Mesothelial cell of epicardium (in vitro differentiated cells): ENCODE measurements at regions not wholly inside any gene's neighbourhood (a gene's known extent, or its start where the extent isn't known, plus 50 kb on each side); places are given as distances from the start of the nearest gene placed in this dataset.

Experiments used
- DNase-seq, 2 experiments: peaks; one replicate each; pipeline ENCODE4 v3.0.0; 2021; ENCODE audit warnings: low spot score in 2 of 2; ENCODE audit not compliant: unreplicated experiment in 2 of 2
- H3K27ac Mint-ChIP-seq: 2 replicates; pipeline ENCODE4 v1.8.0; 2021; ENCODE audit warnings: mixed read lengths
- H3K27me3 Mint-ChIP-seq: 2 replicates; pipeline ENCODE4 v1.8.0; 2021; ENCODE audit warnings: low read depth, mixed read lengths
- H3K36me3 Mint-ChIP-seq: 2 replicates; pipeline ENCODE4 v1.8.0; 2021; ENCODE audit warnings: mixed read lengths
- H3K4me1 Mint-ChIP-seq: 2 replicates; pipeline ENCODE4 v1.8.0; 2021; ENCODE audit warnings: mixed read lengths
- H3K4me3 Mint-ChIP-seq: 2 replicates; pipeline ENCODE4 v1.8.0; 2021; ENCODE audit warnings: mild to moderate bottlenecking, moderate library complexity, mixed read lengths
- H3K9me3 Mint-ChIP-seq: 2 replicates; pipeline ENCODE4 v1.8.0; 2021; ENCODE audit warnings: mixed read lengths
- TF ChIP-seq, protein P1 (sequence below): fragments of 200-600 bp; sonication (generic); IDR thresholded peaks from one replicate; pipeline ENCODE4 v1.5.0; 2021; ENCODE audit warnings: antibody characterized with exemption; ENCODE audit not compliant: unreplicated experiment

DNA sequence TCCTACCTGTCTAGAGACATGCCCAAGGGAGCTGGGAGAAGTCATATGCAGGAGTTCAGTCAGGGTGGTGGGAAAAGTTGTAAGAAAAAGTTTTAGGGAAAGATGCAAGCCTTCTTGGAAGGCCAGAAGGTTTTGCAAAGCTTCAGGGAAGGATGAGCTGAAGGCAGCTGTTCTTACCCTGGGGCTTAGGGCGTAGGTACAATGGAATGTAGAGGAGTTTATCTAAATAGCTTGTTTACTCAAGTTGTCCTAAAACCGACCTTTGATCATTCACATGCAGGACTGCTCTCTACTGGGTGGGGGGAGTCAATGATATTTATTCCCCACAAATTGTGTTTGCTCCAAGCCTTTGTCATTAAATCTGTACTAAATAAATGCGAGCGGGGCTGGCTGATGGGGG lies 277.0 kb downstream of the CRPPA start:
- no peak overlapping the region for H3K4me3 Mint-ChIP-seq

DNA sequence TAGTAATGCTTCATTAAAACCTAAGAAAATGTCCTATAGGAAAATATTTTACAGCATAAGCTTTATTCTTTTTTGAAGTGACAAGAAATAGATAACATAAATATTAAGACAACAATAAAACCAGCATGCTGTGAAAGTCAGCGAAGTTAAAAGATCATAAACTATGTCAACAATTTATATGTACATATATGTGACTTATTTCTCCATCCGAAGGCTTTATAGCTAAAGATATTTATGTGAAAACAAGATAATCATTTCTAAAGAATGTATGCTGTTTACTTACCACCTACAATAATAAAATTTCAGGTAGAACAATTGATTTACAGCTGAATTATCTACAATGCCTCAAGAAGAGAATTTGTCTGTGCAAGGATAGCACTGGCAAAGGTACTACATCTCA lies 283.4 kb downstream of the CRPPA start:
- H3K9me3 Mint-ChIP-seq = peaks cover under 1% of the 10 kb centered on the region
- H3K27me3 Mint-ChIP-seq = no peaks in the 10 kb centered on the region
- H3K27ac Mint-ChIP-seq = no peak overlapping the region
- no peak for DNase-seq
- TF ChIP-seq, protein P1, sequence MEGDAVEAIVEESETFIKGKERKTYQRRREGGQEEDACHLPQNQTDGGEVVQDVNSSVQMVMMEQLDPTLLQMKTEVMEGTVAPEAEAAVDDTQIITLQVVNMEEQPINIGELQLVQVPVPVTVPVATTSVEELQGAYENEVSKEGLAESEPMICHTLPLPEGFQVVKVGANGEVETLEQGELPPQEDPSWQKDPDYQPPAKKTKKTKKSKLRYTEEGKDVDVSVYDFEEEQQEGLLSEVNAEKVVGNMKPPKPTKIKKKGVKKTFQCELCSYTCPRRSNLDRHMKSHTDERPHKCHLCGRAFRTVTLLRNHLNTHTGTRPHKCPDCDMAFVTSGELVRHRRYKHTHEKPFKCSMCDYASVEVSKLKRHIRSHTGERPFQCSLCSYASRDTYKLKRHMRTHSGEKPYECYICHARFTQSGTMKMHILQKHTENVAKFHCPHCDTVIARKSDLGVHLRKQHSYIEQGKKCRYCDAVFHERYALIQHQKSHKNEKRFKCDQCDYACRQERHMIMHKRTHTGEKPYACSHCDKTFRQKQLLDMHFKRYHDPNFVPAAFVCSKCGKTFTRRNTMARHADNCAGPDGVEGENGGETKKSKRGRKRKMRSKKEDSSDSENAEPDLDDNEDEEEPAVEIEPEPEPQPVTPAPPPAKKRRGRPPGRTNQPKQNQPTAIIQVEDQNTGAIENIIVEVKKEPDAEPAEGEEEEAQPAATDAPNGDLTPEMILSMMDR = no peak
- H3K36me3 Mint-ChIP-seq = no peaks in the 10 kb centered on the region
- H3K4me1 Mint-ChIP-seq = peaks cover 4% of the 10 kb centered on the region
- H3K4me3 Mint-ChIP-seq = no peak overlapping the region

More for the DNA sequence above, 277.0 kb downstream of the CRPPA start:
- DNase-seq = no peak
- H3K27ac Mint-ChIP-seq = no peak overlapping the region
- no peaks in the 10 kb centered on the region for H3K4me1 Mint-ChIP-seq
- TF ChIP-seq, protein P1 = no peak
- H3K27me3 Mint-ChIP-seq = no peaks in the 10 kb centered on the region
- H3K36me3 Mint-ChIP-seq = peaks cover 31% of the 10 kb centered on the region
- peaks cover 51% of the 10 kb centered on the region for H3K9me3 Mint-ChIP-seq

DNA sequence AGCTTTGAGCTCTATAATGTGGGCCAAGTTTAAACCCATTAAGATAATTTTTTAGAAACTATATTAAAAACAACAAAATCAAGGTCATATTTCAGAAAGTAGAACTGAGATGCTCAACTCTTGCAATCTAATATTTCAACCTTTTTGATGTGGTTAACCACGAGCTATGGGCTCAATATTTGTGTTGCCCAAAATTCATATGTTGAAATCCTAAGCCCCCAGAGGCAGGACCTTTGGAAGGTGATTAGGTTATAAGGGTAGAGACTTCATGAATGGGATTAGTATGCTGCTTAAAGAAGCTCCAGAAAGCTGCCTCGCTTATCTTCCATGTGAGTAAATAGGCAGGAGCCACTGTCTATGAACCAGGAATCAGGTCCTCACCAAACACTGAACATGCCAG lies 284.4 kb downstream of the CRPPA start:
- Mint-ChIP-seq H3K36me3 (no peaks in the 10 kb centered on the region), H3K4me3 (no peak overlapping the region), H3K9me3 (no peaks in the 10 kb centered on the region), H3K27me3 (no peaks in the 10 kb centered on the region), H3K27ac (no peak overlapping the region), H3K4me1 (peaks cover 4% of the 10 kb centered on the region)
- no peak for DNase-seq
- TF ChIP-seq, protein P1 = no peak

DNA sequence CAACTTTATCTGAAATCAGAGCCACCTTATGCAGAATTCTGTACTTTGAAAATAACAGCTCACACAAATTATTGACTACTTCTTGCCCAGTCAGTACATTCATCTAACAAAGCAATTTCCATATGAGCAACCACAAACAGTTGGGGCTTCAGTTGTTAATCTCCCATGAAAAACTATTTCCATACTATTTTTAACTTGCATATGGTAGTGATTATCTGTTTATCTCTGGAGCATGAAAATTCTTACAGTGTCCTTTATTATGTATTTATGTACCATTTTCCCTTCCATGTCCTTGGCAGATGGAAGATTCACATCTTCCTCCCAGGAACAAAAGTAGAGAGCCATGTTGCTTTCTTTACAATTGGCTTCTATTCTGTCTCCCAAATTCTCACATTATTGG lies 285.7 kb downstream of the CRPPA start:
- H3K27ac Mint-ChIP-seq = no peak overlapping the region
- H3K36me3 Mint-ChIP-seq = no peaks in the 10 kb centered on the region
- TF ChIP-seq, protein P1 = no peak
- no peaks in the 10 kb centered on the region for H3K9me3 Mint-ChIP-seq
- no peaks in the 10 kb centered on the region for H3K27me3 Mint-ChIP-seq
- no peak for DNase-seq
- H3K4me3 Mint-ChIP-seq = no peak overlapping the region
- H3K4me1 Mint-ChIP-seq = peaks cover 4% of the 10 kb centered on the region

DNA sequence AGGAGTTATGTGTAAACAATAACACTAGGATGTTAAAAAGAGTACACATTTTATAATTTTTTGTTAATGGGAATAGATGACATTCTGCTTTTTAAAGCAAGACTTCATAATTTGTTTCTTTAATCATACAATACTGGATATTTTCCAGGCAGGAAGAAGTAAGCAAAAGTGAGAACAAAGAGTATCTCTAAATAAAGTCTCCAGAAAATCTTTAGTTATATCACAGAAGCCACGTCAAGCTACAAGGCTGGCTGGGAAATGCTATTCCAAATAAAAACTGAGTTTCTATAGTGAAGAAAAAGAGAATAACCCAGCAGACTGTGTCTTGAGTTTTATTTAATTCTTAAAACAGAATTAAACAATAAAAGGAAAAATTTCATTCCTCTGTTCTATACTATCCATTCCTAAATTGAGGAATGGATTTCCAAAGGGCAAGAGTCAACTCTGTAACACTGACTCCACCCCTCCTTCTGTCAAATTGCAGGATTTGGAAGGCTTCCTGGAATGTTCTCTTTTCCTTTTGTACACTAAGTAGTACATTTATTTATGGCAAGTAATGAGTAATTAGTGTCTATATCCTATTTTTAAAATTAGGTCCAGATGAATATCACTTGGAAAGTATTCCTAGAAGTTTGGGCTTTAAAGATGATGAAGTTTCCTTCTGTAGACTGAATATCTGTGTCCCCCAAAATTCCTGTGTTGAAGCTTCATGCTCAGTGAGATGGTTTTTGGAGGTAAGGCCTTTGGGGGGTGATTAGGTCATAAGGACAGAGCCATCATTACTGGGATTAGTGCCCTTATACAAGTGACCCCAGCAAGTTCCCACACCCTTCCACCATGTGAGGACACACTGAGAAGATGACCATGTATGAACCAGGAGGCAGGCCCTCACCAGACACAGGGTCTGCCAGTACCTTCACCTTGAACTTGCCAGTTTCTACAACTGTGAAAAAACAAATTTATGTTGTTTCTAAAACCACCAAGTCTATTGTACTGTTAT lies 290.9 kb downstream of the CRPPA start:
- TF ChIP-seq, protein P1 = no peak
- H3K4me3 Mint-ChIP-seq = no peak overlapping the region
- no peak for DNase-seq
- peaks cover 6% of the 10 kb centered on the region for H3K36me3 Mint-ChIP-seq
- H3K9me3 Mint-ChIP-seq = peaks cover 12% of the 10 kb centered on the region
- H3K4me1 Mint-ChIP-seq = peaks cover 18% of the 10 kb centered on the region
- peak overlapping the region; percentile 82 for H3K27ac Mint-ChIP-seq
- no peaks in the 10 kb centered on the region for H3K27me3 Mint-ChIP-seq
